ENCODE measurements at regions not wholly inside any gene's neighbourhood (a gene's known extent, or its start where the extent isn't known, plus 50 kb on each side); places are given as distances from the start of the nearest gene placed in this dataset.

GRCh38 chr16:26189536-26189935, 497.8 kb downstream of the HS3ST4 start:
- Histone ChIP-seq H3K9ac (ENCODE audit: low read depth, low read length) (no peak overlapping the region), H3K4me1 (ENCODE audit: insufficient read depth, low read length) (no peaks in the 10 kb centered on the region), H3K36me3 (ENCODE audit: insufficient read depth, low read length) (no peaks in the 10 kb centered on the region), H3K9me3 (ENCODE audit: control insufficient read depth, insufficient read depth, low read length) (0 out of 2 replicates have a peak, but pooled peaks cover 9% of the 10 kb centered on the region)

- no peaks in the 10 kb centered on the region for H3K36me3 ChIP-seq (ENCODE audit: insufficient read depth, low read length)
- no peaks in the 10 kb centered on the region for H3K4me1 ChIP-seq (ENCODE audit: insufficient read depth, low read length)
- no peaks in the 10 kb centered on the region for H3K9me3 ChIP-seq (ENCODE audit: control insufficient read depth, insufficient read depth, low read length)
- no peak overlapping the region for H3K9ac ChIP-seq (ENCODE audit: low read depth, low read length)
Observed at GRCh38 chr16:26194526-26194925, 502.8 kb downstream of the HS3ST4 start.

- H3K36me3 ChIP-seq (ENCODE audit: insufficient read depth, low read length): no peaks in the 10 kb centered on the region
- no peak overlapping the region for H3K9ac ChIP-seq (ENCODE audit: low read depth, low read length)
- H3K9me3 ChIP-seq (ENCODE audit: control insufficient read depth, insufficient read depth, low read length): no peaks in the 10 kb centered on the region
- no peaks in the 10 kb centered on the region for H3K4me1 ChIP-seq (ENCODE audit: insufficient read depth, low read length)
Observed at GRCh38 chr16:26195225-26195624, 503.5 kb downstream of the HS3ST4 start.

GRCh38 chr16:26196310-26196709, 504.6 kb downstream of the HS3ST4 start:
- Histone ChIP-seq H3K4me1 (ENCODE audit: insufficient read depth, low read length) (no peaks in the 10 kb centered on the region), H3K9ac (ENCODE audit: low read depth, low read length) (no peak overlapping the region), H3K9me3 (ENCODE audit: control insufficient read depth, insufficient read depth, low read length) (no peaks in the 10 kb centered on the region), H3K36me3 (ENCODE audit: insufficient read depth, low read length) (no peaks in the 10 kb centered on the region)

- Histone ChIP-seq H3K4me1 (ENCODE audit: insufficient read depth, low read length) (no peaks in the 10 kb centered on the region), H3K9me3 (ENCODE audit: control insufficient read depth, insufficient read depth, low read length) (no peaks in the 10 kb centered on the region), H3K36me3 (ENCODE audit: insufficient read depth, low read length) (no peaks in the 10 kb centered on the region), H3K9ac (ENCODE audit: low read depth, low read length) (no peak overlapping the region)
Observed at GRCh38 chr16:26196802-26197201, 505.0 kb downstream of the HS3ST4 start.

GRCh38 chr16:26197707-26198106, 505.9 kb downstream of the HS3ST4 start:
- Histone ChIP-seq H3K4me1 (ENCODE audit: insufficient read depth, low read length) (no peaks in the 10 kb centered on the region), H3K9me3 (ENCODE audit: control insufficient read depth, insufficient read depth, low read length) (no peaks in the 10 kb centered on the region), H3K36me3 (ENCODE audit: insufficient read depth, low read length) (no peaks in the 10 kb centered on the region), H3K9ac (ENCODE audit: low read depth, low read length) (no peak overlapping the region)

- Histone ChIP-seq H3K36me3 (ENCODE audit: insufficient read depth, low read length) (no peaks in the 10 kb centered on the region), H3K9ac (ENCODE audit: low read depth, low read length) (no peak overlapping the region), H3K4me1 (ENCODE audit: insufficient read depth, low read length) (no peaks in the 10 kb centered on the region), H3K9me3 (ENCODE audit: control insufficient read depth, insufficient read depth, low read length) (no peaks in the 10 kb centered on the region)
Observed at GRCh38 chr16:26198221-26198620, 506.5 kb downstream of the HS3ST4 start.

GRCh38 chr16:26204138-26204537, 512.4 kb downstream of the HS3ST4 start:
- H3K4me1 ChIP-seq (ENCODE audit: insufficient read depth, low read length): peaks cover 7% of the 10 kb centered on the region; the same call in 1 of the 2 replicates
- peaks cover 3% of the 10 kb centered on the region; the same call in 1 of the 2 replicates for H3K9me3 ChIP-seq (ENCODE audit: control insufficient read depth, insufficient read depth, low read length)
- H3K36me3 ChIP-seq (ENCODE audit: insufficient read depth, low read length): no peaks in the 10 kb centered on the region
- H3K9ac ChIP-seq (ENCODE audit: low read depth, low read length): no peak overlapping the region

- H3K4me1 ChIP-seq (ENCODE audit: insufficient read depth, low read length): 0 out of 2 replicates have a peak, but pooled peaks cover 12% of the 10 kb centered on the region
- peaks cover 3% of the 10 kb centered on the region; the same call in 1 of the 2 replicates for H3K9me3 ChIP-seq (ENCODE audit: control insufficient read depth, insufficient read depth, low read length)
- no peak overlapping the region for H3K9ac ChIP-seq (ENCODE audit: low read depth, low read length)
- H3K36me3 ChIP-seq (ENCODE audit: insufficient read depth, low read length): no peaks in the 10 kb centered on the region
Observed at GRCh38 chr16:26211542-26211941, 519.8 kb downstream of the HS3ST4 start.

GRCh38 chr16:26212599-26212998, 520.8 kb downstream of the HS3ST4 start:
- Histone ChIP-seq H3K9me3 (ENCODE audit: control insufficient read depth, insufficient read depth, low read length) (peaks cover 3% of the 10 kb centered on the region; the same call in 1 of the 2 replicates), H3K36me3 (ENCODE audit: insufficient read depth, low read length) (no peaks in the 10 kb centered on the region), H3K4me1 (ENCODE audit: insufficient read depth, low read length) (peaks cover 18% of the 10 kb centered on the region), H3K9ac (ENCODE audit: low read depth, low read length) (no peak overlapping the region)

- no peaks in the 10 kb centered on the region for H3K36me3 ChIP-seq (ENCODE audit: insufficient read depth, low read length)
- H3K9me3 ChIP-seq (ENCODE audit: control insufficient read depth, insufficient read depth, low read length): no peaks in the 10 kb centered on the region
- peaks cover 27% of the 10 kb centered on the region for H3K4me1 ChIP-seq (ENCODE audit: insufficient read depth, low read length)
- H3K9ac ChIP-seq (ENCODE audit: low read depth, low read length): no peak overlapping the region
Observed at GRCh38 chr16:26214581-26215174, 522.9 kb downstream of the HS3ST4 start.

GRCh38 chr16:26220894-26221293, 529.1 kb downstream of the HS3ST4 start:
- Histone ChIP-seq H3K9me3 (ENCODE audit: control insufficient read depth, insufficient read depth, low read length) (no peaks in the 10 kb centered on the region), H3K9ac (ENCODE audit: low read depth, low read length) (no peak overlapping the region), H3K4me1 (ENCODE audit: insufficient read depth, low read length) (peaks cover 23% of the 10 kb centered on the region), H3K36me3 (ENCODE audit: insufficient read depth, low read length) (no peaks in the 10 kb centered on the region)

- no peaks in the 10 kb centered on the region for H3K9me3 ChIP-seq (ENCODE audit: control insufficient read depth, insufficient read depth, low read length)
- H3K4me1 ChIP-seq (ENCODE audit: insufficient read depth, low read length): no peaks in the 10 kb centered on the region
- no peak overlapping the region for H3K9ac ChIP-seq (ENCODE audit: low read depth, low read length)
- H3K36me3 ChIP-seq (ENCODE audit: insufficient read depth, low read length): no peaks in the 10 kb centered on the region
Observed at GRCh38 chr16:26231647-26232046, 539.9 kb downstream of the HS3ST4 start.

- no peak overlapping the region for H3K9ac ChIP-seq (ENCODE audit: low read depth, low read length)
- no peaks in the 10 kb centered on the region for H3K36me3 ChIP-seq (ENCODE audit: insufficient read depth, low read length)
- H3K4me1 ChIP-seq (ENCODE audit: insufficient read depth, low read length): no peaks in the 10 kb centered on the region
- H3K9me3 ChIP-seq (ENCODE audit: control insufficient read depth, insufficient read depth, low read length): no peaks in the 10 kb centered on the region
Observed at GRCh38 chr16:26240807-26241206, 549.0 kb downstream of the HS3ST4 start.

GRCh38 chr16:26247063-26247462, 555.3 kb downstream of the HS3ST4 start:
- Histone ChIP-seq H3K4me1 (ENCODE audit: insufficient read depth, low read length) (no peaks in the 10 kb centered on the region), H3K36me3 (ENCODE audit: insufficient read depth, low read length) (no peaks in the 10 kb centered on the region), H3K9me3 (ENCODE audit: control insufficient read depth, insufficient read depth, low read length) (no peaks in the 10 kb centered on the region; the same call in 1 of the 2 replicates), H3K9ac (ENCODE audit: low read depth, low read length) (no peak overlapping the region)

Data from ES-I3 (cell line).